H1 (cell line): ENCODE measurements at regions not wholly inside any gene's neighbourhood (a gene's known extent, or its start where the extent isn't known, plus 50 kb on each side); places are given as distances from the start of the nearest gene placed in this dataset.

Experiments used
- ATF3 ChIP-seq: IDR thresholded peaks from 2 replicates; pipeline ENCODE4 v1.6.1; 2011; ENCODE audit warnings: low read depth, mild to moderate bottlenecking, low read length; ENCODE audit not compliant: insufficient read depth
- CBX5 ChIP-seq: fragments of 300-800, 300-1000 bp; sonication (generic); IDR thresholded peaks from 2 replicates; pipeline ENCODE4 v1.7.1; 2016; ENCODE audit warnings: antibody characterized with exemption, low read length, low read depth
- CHD2 ChIP-seq: IDR thresholded peaks from 2 replicates; pipeline ENCODE4 v1.6.1; 2012; ENCODE audit warnings: low read length, improper control_type of control experiment
- EZH2 ChIP-seq: fragments of 200-600 bp; sonication (generic); IDR thresholded peaks from 2 replicates; pipeline ENCODE4 v1.7.1; 2012; ENCODE audit warnings: low read depth, mild to moderate bottlenecking, moderate library complexity, low read length, inconsistent platforms; ENCODE audit not compliant: severe bottlenecking
- HDAC2 ChIP-seq, 2 experiments: fragments of 300-600 bp in 1 of 2; sonication (generic) in 1 of 2; IDR thresholded peaks; 2 replicates each; pipeline ENCODE4 v1.6.1; 2011 to 2012; ENCODE audit warnings: low read depth in 2 of 2, low read length in 2 of 2, mild to moderate bottlenecking in 2 of 2, moderate library complexity in 2 of 2, borderline replicate concordance in 1 of 2, inconsistent platforms in 1 of 2
- MAFK ChIP-seq: IDR thresholded peaks from 2 replicates; pipeline ENCODE4 v1.6.1; 2012; ENCODE audit warnings: low read depth, mild to moderate bottlenecking, improper control_type of control experiment, low read length
- MAX ChIP-seq: IDR thresholded peaks from 2 replicates; pipeline ENCODE4 v1.6.1; 2012; ENCODE audit warnings: inconsistent platforms
- POLR2A ChIP-seq, 2 experiments: IDR thresholded peaks; 1 replicate in 1 of 2; 2 replicates in 1 of 2; pipeline ENCODE4 v1.6.1; 2011; ENCODE audit warnings: low read depth in 2 of 2, low read length in 2 of 2, mild to moderate bottlenecking in 2 of 2; ENCODE audit errors: control extremely low read depth in 1 of 2
- RBBP5 ChIP-seq: IDR thresholded peaks from 2 replicates; pipeline ENCODE4 v1.7.1; 2012; ENCODE audit warnings: low read depth, mild to moderate bottlenecking, inconsistent platforms, low read length, moderate library complexity, borderline replicate concordance
- RXRA ChIP-seq: IDR thresholded peaks from 2 replicates; pipeline ENCODE4 v1.6.1; 2011; ENCODE audit warnings: low read depth, mild to moderate bottlenecking, low read length, moderate library complexity; ENCODE audit not compliant: insufficient read depth
- SP1 ChIP-seq: IDR thresholded peaks from 2 replicates; pipeline ENCODE4 v1.6.1; 2011; ENCODE audit warnings: low read depth, low read length
- SUZ12 ChIP-seq: fragments of 200-600 bp; sonication (generic); IDR thresholded peaks from 2 replicates; pipeline ENCODE4 v1.6.1; 2012; ENCODE audit warnings: mild to moderate bottlenecking, inconsistent platforms, low read length, moderate library complexity, mixed read lengths
- TAF1 ChIP-seq: IDR thresholded peaks from 2 replicates; pipeline ENCODE4 v1.6.1; 2011; ENCODE audit warnings: mild to moderate bottlenecking, low read depth, low read length
- TF ChIP-seq, protein P1 (sequence below), 3 experiments: IDR thresholded peaks; 1 replicate in 2 of 3; 2 replicates in 1 of 3; pipeline versions ENCODE4 v1.5.1 to v1.6.1; 2011; ENCODE audit warnings: low read length in 3 of 3, mild to moderate bottlenecking in 3 of 3, inconsistent platforms in 2 of 3, low read depth in 1 of 3, moderate library complexity in 1 of 3; ENCODE audit not compliant: insufficient read depth in 1 of 3; ENCODE audit errors: control extremely low read depth in 1 of 3

DNA sequence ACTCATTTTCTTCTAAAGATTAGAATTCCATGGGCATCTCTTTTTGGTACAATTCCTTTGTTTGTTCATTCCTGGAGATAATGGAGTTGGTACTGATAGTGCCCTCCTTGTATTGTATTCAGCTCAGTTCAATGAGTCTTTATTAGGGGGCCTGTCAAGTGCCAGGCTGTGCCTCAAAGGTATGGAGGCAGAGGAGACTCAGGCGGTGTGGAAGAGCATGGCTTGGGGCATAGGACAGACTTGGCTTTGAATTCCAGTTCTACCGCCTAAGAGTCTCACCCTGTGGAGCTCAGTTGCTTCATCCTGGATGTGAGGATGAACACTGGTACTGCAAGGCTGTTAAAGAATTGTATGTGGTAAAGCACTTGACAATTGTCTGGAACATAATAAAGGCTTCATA, 196.6 kb upstream of the IL12A start:
- TF ChIP-seq TAF1, result no peak
- TF ChIP-seq RXRA, result no peak
- TF ChIP-seq, protein P1, sequence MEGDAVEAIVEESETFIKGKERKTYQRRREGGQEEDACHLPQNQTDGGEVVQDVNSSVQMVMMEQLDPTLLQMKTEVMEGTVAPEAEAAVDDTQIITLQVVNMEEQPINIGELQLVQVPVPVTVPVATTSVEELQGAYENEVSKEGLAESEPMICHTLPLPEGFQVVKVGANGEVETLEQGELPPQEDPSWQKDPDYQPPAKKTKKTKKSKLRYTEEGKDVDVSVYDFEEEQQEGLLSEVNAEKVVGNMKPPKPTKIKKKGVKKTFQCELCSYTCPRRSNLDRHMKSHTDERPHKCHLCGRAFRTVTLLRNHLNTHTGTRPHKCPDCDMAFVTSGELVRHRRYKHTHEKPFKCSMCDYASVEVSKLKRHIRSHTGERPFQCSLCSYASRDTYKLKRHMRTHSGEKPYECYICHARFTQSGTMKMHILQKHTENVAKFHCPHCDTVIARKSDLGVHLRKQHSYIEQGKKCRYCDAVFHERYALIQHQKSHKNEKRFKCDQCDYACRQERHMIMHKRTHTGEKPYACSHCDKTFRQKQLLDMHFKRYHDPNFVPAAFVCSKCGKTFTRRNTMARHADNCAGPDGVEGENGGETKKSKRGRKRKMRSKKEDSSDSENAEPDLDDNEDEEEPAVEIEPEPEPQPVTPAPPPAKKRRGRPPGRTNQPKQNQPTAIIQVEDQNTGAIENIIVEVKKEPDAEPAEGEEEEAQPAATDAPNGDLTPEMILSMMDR (IDR thresholded peaks at IDR 0.05; ENCODE audit: control extremely low read depth in 1 of 3, insufficient read depth in 1 of 3, low read depth in 1 of 3, low read length in 3 of 3), result no peak
- TF ChIP-seq POLR2A (IDR thresholded peaks at IDR 0.05; ENCODE audit: control extremely low read depth in 1 of 2, low read depth in 2 of 2, low read length in 2 of 2), result no peak
- no peak for TF ChIP-seq ATF3
- TF ChIP-seq MAX, result no peak
- TF ChIP-seq CBX5, result no peak
- no peak for TF ChIP-seq MAFK
- TF ChIP-seq EZH2, result no peak
- TF ChIP-seq HDAC2 (IDR thresholded peaks at IDR 0.05; ENCODE audit: borderline replicate concordance in 1 of 2, low read depth in 2 of 2, low read length in 2 of 2), result no peak
- no peak for TF ChIP-seq SP1
- no peak for TF ChIP-seq CHD2
- TF ChIP-seq RBBP5, result no peak
- TF ChIP-seq SUZ12, result no peak
